Panc1 (cell line): ENCODE measurements at regions not wholly inside any gene's neighbourhood (a gene's known extent, or its start where the extent isn't known, plus 50 kb on each side); places are given as distances from the start of the nearest gene placed in this dataset.

Experiments used
- ATAC-seq: fragments of 200-7000 bp; cut with Tn5 transposase; 2 replicates; pipeline ENCODE4 v1.9.1; 2020; ENCODE audit warnings: mild to moderate bottlenecking, moderate library complexity
- BruUV-seq: library from RNA; stranded (reverse); fragments of 400-500 nt; replicated peaks from 2 replicates; lab custom pipeline; 2021; lab: Mats Ljungman, UMichigan
- CTCF ChIA-PET: fragments of 300-600 bp; sonication (Branson Sonifier 250); formaldehyde crosslinking; loops from one replicate; lab custom pipeline; 2022; ENCODE audit warnings: antibody characterized with exemption; lab: Charles Lee
- POLR2A ChIA-PET: fragments of 300-600 bp; sonication (Branson Sonifier 250); formaldehyde crosslinking; loops from one replicate; lab custom pipeline; 2022; ENCODE audit warnings: antibody characterized with exemption; lab: Charles Lee
- DNase-seq: peaks from one replicate; pipeline ENCODE4 v3.0.0-alpha.2; 2010; ENCODE audit warnings: low read depth, low spot score
- H3K27ac ChIP-seq: 2 replicates; pipeline ENCODE4 v1.5.1; 2011; ENCODE audit warnings: mild to moderate bottlenecking, low read length, inconsistent platforms
- H3K27me3 ChIP-seq: fragments of 200-500 bp; sonication (Bioruptor generic); 2 replicates; pipeline ENCODE4 v1.6.0; 2014; ENCODE audit warnings: low read length, inconsistent platforms; ENCODE audit not compliant: control insufficient read depth, insufficient read depth
- H3K36me3 ChIP-seq: fragments of 200-500 bp; sonication (Bioruptor generic); 2 replicates; pipeline ENCODE4 v1.5.1; 2014; ENCODE audit warnings: inconsistent platforms, mild to moderate bottlenecking, low read length, moderate library complexity; ENCODE audit not compliant: control insufficient read depth, insufficient read depth
- H3K4me1 ChIP-seq: 2 replicates; pipeline ENCODE4 v1.5.1; 2011; ENCODE audit warnings: inconsistent platforms, mild to moderate bottlenecking, low read length, moderate library complexity; ENCODE audit not compliant: control insufficient read depth, insufficient read depth
- H3K4me3 ChIP-seq, 2 experiments: 2 replicates each; pipeline ENCODE4 v1.5.1; 2011 to 2012; ENCODE audit warnings: low read depth in 2 of 2, low read length in 2 of 2, mild to moderate bottlenecking in 2 of 2, inconsistent platforms in 1 of 2, moderate library complexity in 1 of 2
- H3K9me3 ChIP-seq: fragments of 200-500 bp; sonication (Bioruptor generic); 2 replicates; pipeline ENCODE4 v1.5.1; 2014; ENCODE audit warnings: low read depth, mild to moderate bottlenecking, inconsistent platforms, low read length, moderate library complexity; ENCODE audit not compliant: control insufficient read depth, insufficient read depth
- CTCF ChIP-seq: fragments of 450-650 bp; IDR thresholded peaks from 2 replicates; pipeline ENCODE4 v1.5.1; 2017; ENCODE audit warnings: mild to moderate bottlenecking
- POLR2AphosphoS5 ChIP-seq: IDR thresholded peaks from 2 replicates; pipeline ENCODE4 v1.6.1; 2012; ENCODE audit warnings: mild to moderate bottlenecking, low read depth, low read length, moderate library complexity
- REST ChIP-seq, 2 experiments: IDR thresholded peaks; 2 replicates each; pipeline ENCODE4 v1.6.1; 2011 to 2012; ENCODE audit warnings: low read depth in 2 of 2, control low read depth in 1 of 2, low read length in 1 of 2, mild to moderate bottlenecking in 1 of 2, moderate library complexity in 1 of 2; ENCODE audit not compliant: insufficient read depth in 1 of 2
- SIN3A ChIP-seq: IDR thresholded peaks from 2 replicates; pipeline ENCODE4 v1.6.1; 2012; ENCODE audit warnings: low read depth, mild to moderate bottlenecking, low read length, moderate library complexity, borderline replicate concordance; ENCODE audit not compliant: insufficient read depth
- TCF7L2 ChIP-seq: IDR thresholded peaks from 2 replicates; pipeline ENCODE4 v1.6.1; 2011; ENCODE audit warnings: mild to moderate bottlenecking, low read depth, low read length, inconsistent platforms
- in situ Hi-C: cut with HindIII; loops from 2 replicates; pipeline ENCODE4 v1.10.0; 2016; ENCODE audit warnings: low sequenced_read_pairs, low pct_unique_long_range_greater_than_20kb
- intact Hi-C: fragments of 100-400 bp; cut with micrococcal nuclease; formaldehyde crosslinking; loops from one replicate; pipeline ENCODE4 v1.10.0; 2022; ENCODE audit not compliant: unreplicated experiment

GRCh38 chr10:55374060-55374459 is 573.0 kb upstream of the PCDH15 start:
- ChIA-PET POLR2A (no interaction called here), CTCF (no interaction called here)
- in situ Hi-C loops: no loop called here

GRCh38 chr10:55369670-55370420 is 568.8 kb upstream of the PCDH15 start:
- in situ Hi-C loops (no loop called here), intact Hi-C loops (no loop called here)
- no peak for ATAC-seq
- BruUV-seq: no TSS peak
- Histone ChIP-seq H3K27ac (no peak overlapping the region), H3K36me3 (no peaks in the 10 kb centered on the region), H3K27me3 (no peaks in the 10 kb centered on the region), H3K4me1 (no peaks in the 10 kb centered on the region), H3K9me3 (no peaks in the 10 kb centered on the region), H3K4me3 (no peak overlapping the region)
- TF ChIP-seq CTCF: no peak
- TF ChIP-seq TCF7L2: no peak
- TF ChIP-seq REST (IDR thresholded peaks at IDR 0.05; ENCODE audit: insufficient read depth in 1 of 2, low read depth in 2 of 2, low read length in 1 of 2): no peak
- no peak for TF ChIP-seq SIN3A
- no peak for TF ChIP-seq POLR2AphosphoS5
- CTCF ChIA-PET: no interaction called here
- POLR2A ChIA-PET: no interaction called here
- DNase-seq: no peak

More at GRCh38 chr10:55374060-55374459, 573.0 kb upstream of the PCDH15 start:
- TF ChIP-seq POLR2AphosphoS5: no peak
- no peak for TF ChIP-seq REST (IDR thresholded peaks at IDR 0.05; ENCODE audit: insufficient read depth in 1 of 2, low read depth in 2 of 2, low read length in 1 of 2)
- TF ChIP-seq CTCF: no peak
- no peak for TF ChIP-seq SIN3A
- TF ChIP-seq TCF7L2: no peak
- no peaks in the 10 kb centered on the region for H3K9me3 ChIP-seq
- intact Hi-C loops: no loop called here
- H3K4me1 ChIP-seq: no peaks in the 10 kb centered on the region
- H3K36me3 ChIP-seq: no peaks in the 10 kb centered on the region
- DNase-seq (no peak), ATAC-seq (no peak)
- H3K27me3 ChIP-seq: no peaks in the 10 kb centered on the region
- BruUV-seq: no TSS peak
- H3K4me3 ChIP-seq: no peak overlapping the region
- H3K27ac ChIP-seq: no peak overlapping the region
